22Rv1 (cell line): ENCODE measurements at regions not wholly inside any gene's neighbourhood (a gene's known extent, or its start where the extent isn't known, plus 50 kb on each side); places are given as distances from the start of the nearest gene placed in this dataset.

Experiments used
- ZFX ChIP-seq: fragments of 450-650 bp; IDR thresholded peaks from 2 replicates; pipeline ENCODE4 v1.6.1; 2017; ENCODE audit warnings: antibody characterized with exemption, borderline replicate concordance
- TF ChIP-seq, protein P1 (sequence below): fragments of 450-650 bp; IDR thresholded peaks from 2 replicates; pipeline ENCODE4 v1.5.1; 2017; ENCODE audit warnings: mild to moderate bottlenecking

DNA sequence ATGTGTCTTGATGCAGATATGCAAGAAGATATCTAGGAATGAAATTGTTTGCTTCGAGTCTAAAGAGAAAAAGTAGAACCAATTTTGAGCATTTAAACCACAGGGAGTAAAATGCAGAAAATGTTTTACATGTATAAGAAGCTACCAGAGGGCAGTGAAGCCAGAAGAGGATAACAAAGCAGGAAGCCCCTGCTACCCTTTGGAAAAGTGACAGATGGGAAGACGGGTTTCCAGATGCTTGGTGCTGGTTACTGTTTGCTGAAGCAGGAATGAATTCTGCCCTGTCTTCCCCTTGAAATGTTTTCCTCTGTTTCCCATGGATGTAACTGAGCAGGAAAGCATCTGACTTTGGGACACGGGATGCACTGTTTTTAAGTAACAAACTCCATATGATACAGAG lies 822.2 kb downstream of the MRPL39 start:
- TF ChIP-seq, protein P1, sequence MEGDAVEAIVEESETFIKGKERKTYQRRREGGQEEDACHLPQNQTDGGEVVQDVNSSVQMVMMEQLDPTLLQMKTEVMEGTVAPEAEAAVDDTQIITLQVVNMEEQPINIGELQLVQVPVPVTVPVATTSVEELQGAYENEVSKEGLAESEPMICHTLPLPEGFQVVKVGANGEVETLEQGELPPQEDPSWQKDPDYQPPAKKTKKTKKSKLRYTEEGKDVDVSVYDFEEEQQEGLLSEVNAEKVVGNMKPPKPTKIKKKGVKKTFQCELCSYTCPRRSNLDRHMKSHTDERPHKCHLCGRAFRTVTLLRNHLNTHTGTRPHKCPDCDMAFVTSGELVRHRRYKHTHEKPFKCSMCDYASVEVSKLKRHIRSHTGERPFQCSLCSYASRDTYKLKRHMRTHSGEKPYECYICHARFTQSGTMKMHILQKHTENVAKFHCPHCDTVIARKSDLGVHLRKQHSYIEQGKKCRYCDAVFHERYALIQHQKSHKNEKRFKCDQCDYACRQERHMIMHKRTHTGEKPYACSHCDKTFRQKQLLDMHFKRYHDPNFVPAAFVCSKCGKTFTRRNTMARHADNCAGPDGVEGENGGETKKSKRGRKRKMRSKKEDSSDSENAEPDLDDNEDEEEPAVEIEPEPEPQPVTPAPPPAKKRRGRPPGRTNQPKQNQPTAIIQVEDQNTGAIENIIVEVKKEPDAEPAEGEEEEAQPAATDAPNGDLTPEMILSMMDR = no peak
- no peak for TF ChIP-seq ZFX
